ENCODE measurements at regions not wholly inside any gene's neighbourhood (a gene's known extent, or its start where the extent isn't known, plus 50 kb on each side); places are given as distances from the start of the nearest gene placed in this dataset.

GRCh38 chr1:198861636-198862035 is 222.8 kb downstream of the PTPRC start:
- Mint-ChIP-seq H3K4me1 (peaks cover 22% of the 10 kb centered on the region), H3K9me3 (no peaks in the 10 kb centered on the region), H3K27ac (peak overlapping the region in 1 of 3 experiments; percentile 21), H3K27me3 (ENCODE audit: low read depth) (no peaks in the 10 kb centered on the region), H3K4me3 (no peak overlapping the region), H3K36me3 (ENCODE audit: low read depth) (peaks cover 24% of the 10 kb centered on the region)
- TF ChIP-seq CTCF (IDR thresholded peaks at IDR 0.05; ENCODE audit: unreplicated experiment in 3 of 3): no peak

DNA sequence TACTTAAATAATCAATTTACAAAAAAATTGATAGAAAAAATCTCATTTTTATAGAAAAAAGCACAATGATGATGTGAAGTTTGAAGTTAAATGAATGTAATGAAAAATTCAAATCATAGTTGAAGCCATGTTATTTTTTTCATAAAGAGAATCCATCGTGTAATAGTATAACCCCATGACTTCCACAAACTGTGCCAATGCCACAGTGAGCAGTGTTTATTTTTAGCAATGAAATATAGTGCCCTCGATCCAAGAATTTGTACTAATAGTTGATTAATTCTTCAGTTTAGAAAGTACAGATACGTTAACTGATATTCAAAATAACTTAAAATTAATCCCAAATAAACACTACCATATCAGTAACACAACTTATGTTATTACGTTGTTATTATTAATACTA is 225.9 kb downstream of the PTPRC start:
- TF ChIP-seq CTCF (IDR thresholded peaks at IDR 0.05; ENCODE audit: unreplicated experiment in 3 of 3): no peak
- H3K36me3 Mint-ChIP-seq (ENCODE audit: low read depth): peaks cover 3% of the 10 kb centered on the region

DNA sequence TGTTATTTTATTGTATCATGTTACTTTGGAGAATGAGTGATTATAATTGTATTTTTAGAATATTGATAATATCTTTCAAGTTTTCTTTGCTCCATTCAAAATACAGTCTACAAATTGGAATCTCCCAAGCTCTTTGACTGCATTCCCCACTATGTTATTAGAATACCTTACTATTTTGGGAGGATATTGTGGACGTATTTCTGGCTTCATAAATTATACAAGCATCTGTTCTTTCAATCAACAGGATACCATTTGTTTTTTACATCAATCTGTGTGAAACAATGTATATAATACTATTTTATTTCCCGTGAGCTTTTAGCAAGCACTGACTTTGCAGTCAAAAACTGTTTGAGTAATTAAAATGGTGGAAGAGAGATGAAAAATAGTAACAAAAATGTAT is 226.5 kb downstream of the PTPRC start:
- no peaks in the 10 kb centered on the region for H3K9me3 Mint-ChIP-seq
- no peak for TF ChIP-seq CTCF (IDR thresholded peaks at IDR 0.05; ENCODE audit: unreplicated experiment in 3 of 3)
- peak overlapping the region in 1 of 3 experiments; percentile 51 for H3K4me3 Mint-ChIP-seq
- H3K36me3 Mint-ChIP-seq (ENCODE audit: low read depth): peaks cover 6% of the 10 kb centered on the region
- peaks cover 39% of the 10 kb centered on the region for H3K4me1 Mint-ChIP-seq
- no peaks in the 10 kb centered on the region for H3K27me3 Mint-ChIP-seq (ENCODE audit: low read depth)
- H3K27ac Mint-ChIP-seq: peak overlapping the region; percentile 27 to 67 (median 63)

More for the DNA sequence above, 225.9 kb downstream of the PTPRC start:
- H3K27me3 Mint-ChIP-seq (ENCODE audit: low read depth): no peaks in the 10 kb centered on the region
- no peaks in the 10 kb centered on the region for H3K9me3 Mint-ChIP-seq
- H3K4me1 Mint-ChIP-seq: peaks cover 39% of the 10 kb centered on the region
- H3K4me3 Mint-ChIP-seq: no peak overlapping the region
- H3K27ac Mint-ChIP-seq: no peak overlapping the region

GRCh38 chr1:198867182-198867581 is 228.3 kb downstream of the PTPRC start:
- peaks cover 21% of the 10 kb centered on the region for H3K36me3 Mint-ChIP-seq (ENCODE audit: low read depth)
- TF ChIP-seq CTCF (IDR thresholded peaks at IDR 0.05; ENCODE audit: unreplicated experiment in 3 of 3): no peak
- H3K4me1 Mint-ChIP-seq: peaks cover 31% of the 10 kb centered on the region
- peak overlapping the region; percentile 40 to 56 (median 46) for H3K27ac Mint-ChIP-seq
- no peaks in the 10 kb centered on the region for H3K9me3 Mint-ChIP-seq
- H3K4me3 Mint-ChIP-seq: no peak overlapping the region
- no peaks in the 10 kb centered on the region for H3K27me3 Mint-ChIP-seq (ENCODE audit: low read depth)

GRCh38 chr1:198873696-198874230 is 234.9 kb downstream of the PTPRC start:
- Mint-ChIP-seq H3K36me3 (ENCODE audit: low read depth) (peaks cover 57% of the 10 kb centered on the region), H3K27ac (no peak overlapping the region), H3K4me3 (no peak overlapping the region), H3K4me1 (peaks cover 3% of the 10 kb centered on the region), H3K27me3 (ENCODE audit: low read depth) (no peaks in the 10 kb centered on the region), H3K9me3 (peaks cover 2% of the 10 kb centered on the region)
- no peak for TF ChIP-seq CTCF (IDR thresholded peaks at IDR 0.05; ENCODE audit: unreplicated experiment in 3 of 3)

GRCh38 chr1:198876371-198876871 is 237.6 kb downstream of the PTPRC start:
- Mint-ChIP-seq H3K27ac (peak overlapping the region in 1 of 3 experiments; percentile 57), H3K9me3 (peaks cover 2% of the 10 kb centered on the region)
- no peak for TF ChIP-seq CTCF (IDR thresholded peaks at IDR 0.05; ENCODE audit: unreplicated experiment in 3 of 3)

More at GRCh38 chr1:198876371-198876871, 237.6 kb downstream of the PTPRC start:
- Mint-ChIP-seq H3K36me3 (ENCODE audit: low read depth) (peaks cover 64% of the 10 kb centered on the region), H3K27me3 (ENCODE audit: low read depth) (no peaks in the 10 kb centered on the region), H3K4me3 (no peak overlapping the region), H3K4me1 (no peaks in the 10 kb centered on the region)
